HepG2 (cell line): ENCODE measurements at regions not wholly inside any gene's neighbourhood (a gene's known extent, or its start where the extent isn't known, plus 50 kb on each side); places are given as distances from the start of the nearest gene placed in this dataset.

Experiments used
- ATAC-seq: fragments of 200-7000 bp; cut with Tn5 transposase; 3 replicates; pipeline ENCODE4 v1.9.1; 2020; ENCODE audit warnings: mild to moderate bottlenecking, moderate library complexity
- BruUV-seq: library from RNA; stranded (reverse); fragments of 400-500 nt; replicated peaks from 2 replicates; lab custom pipeline; 2021; lab: Mats Ljungman, UMichigan
- CTCF ChIA-PET: fragments of 300-600 bp; formaldehyde crosslinking; extraction: SDS; loops from one replicate; lab custom pipeline; 2021; ENCODE audit warnings: low total read pairs, inconsistent platforms, low intra/inter-chr PET ratio; lab: Yijun Ruan, JAX
- POLR2A ChIA-PET: fragments of 350-600 bp; sonication (Branson Sonifier 250); formaldehyde crosslinking; loops from one replicate; lab custom pipeline; 2020; ENCODE audit warnings: antibody characterized with exemption, inconsistent platforms; lab: Yijun Ruan, JAX
- DNase-seq: peaks from one replicate; pipeline ENCODE4 v3.0.0-alpha.2; 2015; ENCODE audit warnings: low spot score
- FAIRE-seq: peaks from 3 replicates; lab custom pipeline; 2011; peaks lifted over from hg19 to GRCh38; lab: Jason Lieb, UNC
- H2AFZ ChIP-seq: one replicate; pipeline ENCODE4 v1.6.1; 2011; ENCODE audit warnings: low read length, inconsistent platforms
- H3K27ac ChIP-seq: fragments of 300-600 bp; 3 replicates; pipeline ENCODE4 v1.8.0; 2011; ENCODE audit warnings: mixed run types, mild to moderate bottlenecking, mixed read lengths, low read length, inconsistent platforms; ENCODE audit not compliant: insufficient read depth; ENCODE audit errors: extremely low read length
- H3K27me3 ChIP-seq, 2 experiments: fragments of 200-600 bp in 1 of 2; 2 replicates in 1 of 2; 3 replicates in 1 of 2; pipeline versions ENCODE4 v1.6.0 to v1.8.0; 2011; ENCODE audit warnings: low read length in 2 of 2, mild to moderate bottlenecking in 2 of 2, moderate library complexity in 2 of 2, inconsistent platforms in 1 of 2; ENCODE audit not compliant: insufficient read depth in 2 of 2, control insufficient read depth in 1 of 2
- H3K36me3 ChIP-seq, 2 experiments: fragments of 200-600 bp in 1 of 2; replicated peaks in 1 of 2; 2 replicates in 1 of 2; 3 replicates in 1 of 2; pipeline versions ENCODE4 v1.5.1 to v1.8.0; 2011; ENCODE audit warnings: low read length in 2 of 2, inconsistent platforms in 1 of 2; ENCODE audit not compliant: insufficient read depth in 2 of 2, control insufficient read depth in 1 of 2
- H3K4me1 ChIP-seq: 2 replicates; pipeline ENCODE4 v1.5.1; 2012; ENCODE audit warnings: low read length, inconsistent platforms; ENCODE audit not compliant: insufficient read depth
- H3K4me2 ChIP-seq: 2 replicates; pipeline ENCODE4 v1.6.0; 2011; ENCODE audit warnings: low read depth, low read length, inconsistent platforms
- H3K4me3 ChIP-seq, 3 experiments: fragments of 200-600 bp in 1 of 3; sonication (generic), shearing (Covaris generic) in 1 of 3; replicated peaks in 1 of 3; 2 replicates each; pipeline ENCODE4 v1.5.1; 2011 to 2016; ENCODE audit warnings: low read length in 3 of 3, inconsistent platforms in 2 of 3, low read depth in 2 of 3, mild to moderate bottlenecking in 2 of 3, control low read depth in 1 of 3, mixed read lengths in 1 of 3; ENCODE audit not compliant: insufficient read depth in 1 of 3
- H3K79me2 ChIP-seq: one replicate; pipeline ENCODE4 v1.6.1; 2011; ENCODE audit warnings: low read length, inconsistent platforms; ENCODE audit not compliant: insufficient read depth
- H3K9ac ChIP-seq: 2 replicates; pipeline ENCODE4 v1.6.0; 2011; ENCODE audit warnings: mild to moderate bottlenecking, low read depth, low read length, inconsistent platforms; ENCODE audit not compliant: insufficient read depth
- H3K9me3 ChIP-seq: 2 replicates; pipeline ENCODE4 v1.5.1; 2012; ENCODE audit warnings: mild to moderate bottlenecking, low read length
- H4K20me1 ChIP-seq: 2 replicates; pipeline ENCODE4 v1.6.0; 2011; ENCODE audit warnings: inconsistent platforms, mild to moderate bottlenecking, low read length, moderate library complexity; ENCODE audit not compliant: insufficient read depth
- AHR ChIP-seq: IDR thresholded peaks from 2 replicates; pipeline ENCODE4 v1.6.1; 2018; ENCODE audit warnings: missing genetic modification reagents, missing compliant biosample characterization
- CHCHD3 ChIP-seq: sonication (generic); formaldehyde crosslinking; IDR thresholded peaks from 2 replicates; pipeline ENCODE4 v1.8.0; 2022; ENCODE audit warnings: mild to moderate bottlenecking, missing genetic modification reagents, moderate library complexity
- FOXA1 ChIP-seq, 2 experiments: fragments of 450-650 bp in 1 of 2; sonication (generic) in 1 of 2; formaldehyde crosslinking in 1 of 2; IDR thresholded peaks; 2 replicates each; pipeline versions ENCODE4 v1.4.0 to v1.6.1; 2016 to 2020; ENCODE audit warnings: missing genetic modification reagents in 1 of 2
- ISL2 ChIP-seq: sonication (generic); formaldehyde crosslinking; IDR thresholded peaks from 2 replicates; pipeline ENCODE4 v1.5.0; 2020; ENCODE audit warnings: missing genetic modification reagents
- ZBTB42 ChIP-seq: sonication (generic); formaldehyde crosslinking; IDR thresholded peaks from 2 replicates; pipeline ENCODE4 v1.5.0; 2020; ENCODE audit warnings: mild to moderate bottlenecking, missing genetic modification reagents
- ZNF17 ChIP-seq: sonication (generic); formaldehyde crosslinking; IDR thresholded peaks from 2 replicates; pipeline ENCODE4 v1.5.0; 2020; ENCODE audit warnings: mild to moderate bottlenecking, missing genetic modification reagents
- WGBS: methylation state at CpG from one replicate; pipeline ENCODE4 v1.1.6; 2017; ENCODE audit warnings: low lambda C conversion rate; 5-methylcytosine and 5-hydroxymethylcytosine counted together
- in situ Hi-C: cut with HindIII; loops from 2 replicates; pipeline ENCODE4 v1.10.0; 2017; ENCODE audit warnings: low pct_unique_long_range_greater_than_20kb; ENCODE audit not compliant: extremely low pct_ligation_motif_present
- intact Hi-C: fragments of 100-400 bp; cut with micrococcal nuclease; formaldehyde crosslinking; loops from one replicate; pipeline ENCODE4 v1.10.0; 2022; ENCODE audit not compliant: unreplicated experiment
- TF ChIP-seq, protein P1 (sequence below): sonication (generic); formaldehyde crosslinking; conservative IDR thresholded peaks from 2 replicates; pipeline ENCODE4 v1.4.0; 2020; ENCODE audit warnings: missing genetic modification reagents
- TF ChIP-seq, protein P2 (sequence below): sonication (generic); formaldehyde crosslinking; IDR thresholded peaks from 2 replicates; pipeline ENCODE4 v1.5.1; 2020; ENCODE audit warnings: missing genetic modification reagents, mild to moderate bottlenecking, borderline replicate concordance
- TF ChIP-seq, protein P3 (sequence below): sonication (generic); formaldehyde crosslinking; IDR thresholded peaks from 2 replicates; pipeline ENCODE4 v1.4.0; 2020; ENCODE audit warnings: mild to moderate bottlenecking, missing genetic modification reagents

DNA sequence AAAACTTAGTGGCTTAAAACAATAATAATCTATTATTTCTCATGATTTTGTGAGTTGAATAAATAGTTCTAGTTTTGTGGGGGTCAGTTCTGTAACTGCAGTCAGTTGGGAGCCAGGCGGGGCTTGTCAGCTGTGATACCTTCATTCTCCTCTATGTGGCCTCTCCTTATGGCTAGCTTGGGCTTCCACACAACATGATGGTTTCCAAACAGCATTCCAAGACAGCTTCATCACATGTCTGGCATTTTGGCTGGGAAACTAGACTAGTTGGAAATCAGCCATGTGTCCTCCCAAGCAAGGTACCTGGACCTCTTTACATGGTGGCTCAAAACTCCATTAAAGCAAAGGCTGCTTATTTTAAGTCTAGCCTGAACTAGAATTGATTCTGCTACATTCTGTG is 61.4 kb upstream of the RANBP3L start:
- no peaks in the 10 kb centered on the region for H3K36me3 ChIP-seq
- H3K9ac ChIP-seq = no peak overlapping the region
- 20% methylated on average over 1 of the region's 1 CpG for WGBS
- ATAC-seq (peak; percentile 73), DNase-seq (no peak)
- no peak overlapping the region for H3K4me3 ChIP-seq
- no peaks in the 10 kb centered on the region for H3K9me3 ChIP-seq
- no peak overlapping the region for H2AFZ ChIP-seq
- H3K79me2 ChIP-seq = no peaks in the 10 kb centered on the region
- intact Hi-C loops = no loop called here
- H3K27me3 ChIP-seq = no peaks in the 10 kb centered on the region; a peak in 2 of 5 replicates
- no peak overlapping the region for H3K27ac ChIP-seq
- H3K4me2 ChIP-seq = no peak overlapping the region
- H3K4me1 ChIP-seq = peaks cover 16% of the 10 kb centered on the region
- POLR2A ChIA-PET = no interaction called here
- H4K20me1 ChIP-seq = no peaks in the 10 kb centered on the region
- no peak for TF ChIP-seq AHR (CRISPR knock-in tag)
- TF ChIP-seq, protein P1, sequence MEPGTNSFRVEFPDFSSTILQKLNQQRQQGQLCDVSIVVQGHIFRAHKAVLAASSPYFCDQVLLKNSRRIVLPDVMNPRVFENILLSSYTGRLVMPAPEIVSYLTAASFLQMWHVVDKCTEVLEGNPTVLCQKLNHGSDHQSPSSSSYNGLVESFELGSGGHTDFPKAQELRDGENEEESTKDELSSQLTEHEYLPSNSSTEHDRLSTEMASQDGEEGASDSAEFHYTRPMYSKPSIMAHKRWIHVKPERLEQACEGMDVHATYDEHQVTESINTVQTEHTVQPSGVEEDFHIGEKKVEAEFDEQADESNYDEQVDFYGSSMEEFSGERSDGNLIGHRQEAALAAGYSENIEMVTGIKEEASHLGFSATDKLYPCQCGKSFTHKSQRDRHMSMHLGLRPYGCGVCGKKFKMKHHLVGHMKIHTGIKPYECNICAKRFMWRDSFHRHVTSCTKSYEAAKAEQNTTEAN = no peak
- TF ChIP-seq, protein P2, sequence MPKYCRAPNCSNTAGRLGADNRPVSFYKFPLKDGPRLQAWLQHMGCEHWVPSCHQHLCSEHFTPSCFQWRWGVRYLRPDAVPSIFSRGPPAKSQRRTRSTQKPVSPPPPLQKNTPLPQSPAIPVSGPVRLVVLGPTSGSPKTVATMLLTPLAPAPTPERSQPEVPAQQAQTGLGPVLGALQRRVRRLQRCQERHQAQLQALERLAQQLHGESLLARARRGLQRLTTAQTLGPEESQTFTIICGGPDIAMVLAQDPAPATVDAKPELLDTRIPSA (CRISPR knock-in tag) = no peak
- no peak for TF ChIP-seq ZBTB42 (CRISPR knock-in tag)
- no peak for TF ChIP-seq CHCHD3 (CRISPR knock-in tag)
- no peak for TF ChIP-seq ISL2 (CRISPR knock-in tag)
- TF ChIP-seq ZNF17 = no peak
- TF ChIP-seq, all 625 proteins: peak for 0
- CTCF ChIA-PET = no interaction called here
- peak; percentile 26 for FAIRE-seq
- in situ Hi-C loops = no loop called here
- BruUV-seq = no TSS peak

DNA sequence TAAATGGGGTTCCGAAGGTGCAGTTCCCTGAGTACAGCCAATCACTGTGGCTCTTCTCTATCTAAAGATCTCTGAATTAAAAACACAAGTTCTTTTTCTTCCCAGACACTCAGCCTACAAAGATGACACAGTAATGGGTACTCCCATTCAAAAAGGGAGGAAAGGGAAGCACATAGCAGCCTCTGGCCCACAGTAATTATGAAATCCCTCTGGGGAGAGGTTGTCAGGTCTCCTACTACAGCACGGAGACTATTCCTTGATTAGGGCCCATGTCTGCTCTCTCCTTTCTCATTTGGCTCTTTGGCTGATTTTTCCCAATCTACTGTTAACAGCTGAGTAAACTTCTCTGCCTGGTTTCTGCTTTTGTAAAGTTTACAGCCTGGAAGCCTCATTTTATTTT is 62.0 kb upstream of the RANBP3L start:
- H3K4me1 ChIP-seq = peaks cover 18% of the 10 kb centered on the region
- no peak for FAIRE-seq
- H3K4me2 ChIP-seq = no peak overlapping the region
- intact Hi-C loops = no loop called here
- no peaks in the 10 kb centered on the region; a peak in 1 of 5 replicates for H3K27me3 ChIP-seq
- BruUV-seq = no TSS peak
- H2AFZ ChIP-seq = no peak overlapping the region
- WGBS = 63% methylated on average over 2 of the region's 2 CpGs
- no peak for DNase-seq
- in situ Hi-C loops = no loop called here
- no peak overlapping the region for H3K9ac ChIP-seq
- H3K79me2 ChIP-seq = no peaks in the 10 kb centered on the region
- no peaks in the 10 kb centered on the region for H3K9me3 ChIP-seq
- no peaks in the 10 kb centered on the region for H3K36me3 ChIP-seq
- ChIA-PET POLR2A (no interaction called here), CTCF (no interaction called here)
- H3K4me3 ChIP-seq = no peak overlapping the region
- no peaks in the 10 kb centered on the region for H4K20me1 ChIP-seq
- H3K27ac ChIP-seq = no peak overlapping the region
- no peak for ATAC-seq
- TF ChIP-seq, protein P3, sequence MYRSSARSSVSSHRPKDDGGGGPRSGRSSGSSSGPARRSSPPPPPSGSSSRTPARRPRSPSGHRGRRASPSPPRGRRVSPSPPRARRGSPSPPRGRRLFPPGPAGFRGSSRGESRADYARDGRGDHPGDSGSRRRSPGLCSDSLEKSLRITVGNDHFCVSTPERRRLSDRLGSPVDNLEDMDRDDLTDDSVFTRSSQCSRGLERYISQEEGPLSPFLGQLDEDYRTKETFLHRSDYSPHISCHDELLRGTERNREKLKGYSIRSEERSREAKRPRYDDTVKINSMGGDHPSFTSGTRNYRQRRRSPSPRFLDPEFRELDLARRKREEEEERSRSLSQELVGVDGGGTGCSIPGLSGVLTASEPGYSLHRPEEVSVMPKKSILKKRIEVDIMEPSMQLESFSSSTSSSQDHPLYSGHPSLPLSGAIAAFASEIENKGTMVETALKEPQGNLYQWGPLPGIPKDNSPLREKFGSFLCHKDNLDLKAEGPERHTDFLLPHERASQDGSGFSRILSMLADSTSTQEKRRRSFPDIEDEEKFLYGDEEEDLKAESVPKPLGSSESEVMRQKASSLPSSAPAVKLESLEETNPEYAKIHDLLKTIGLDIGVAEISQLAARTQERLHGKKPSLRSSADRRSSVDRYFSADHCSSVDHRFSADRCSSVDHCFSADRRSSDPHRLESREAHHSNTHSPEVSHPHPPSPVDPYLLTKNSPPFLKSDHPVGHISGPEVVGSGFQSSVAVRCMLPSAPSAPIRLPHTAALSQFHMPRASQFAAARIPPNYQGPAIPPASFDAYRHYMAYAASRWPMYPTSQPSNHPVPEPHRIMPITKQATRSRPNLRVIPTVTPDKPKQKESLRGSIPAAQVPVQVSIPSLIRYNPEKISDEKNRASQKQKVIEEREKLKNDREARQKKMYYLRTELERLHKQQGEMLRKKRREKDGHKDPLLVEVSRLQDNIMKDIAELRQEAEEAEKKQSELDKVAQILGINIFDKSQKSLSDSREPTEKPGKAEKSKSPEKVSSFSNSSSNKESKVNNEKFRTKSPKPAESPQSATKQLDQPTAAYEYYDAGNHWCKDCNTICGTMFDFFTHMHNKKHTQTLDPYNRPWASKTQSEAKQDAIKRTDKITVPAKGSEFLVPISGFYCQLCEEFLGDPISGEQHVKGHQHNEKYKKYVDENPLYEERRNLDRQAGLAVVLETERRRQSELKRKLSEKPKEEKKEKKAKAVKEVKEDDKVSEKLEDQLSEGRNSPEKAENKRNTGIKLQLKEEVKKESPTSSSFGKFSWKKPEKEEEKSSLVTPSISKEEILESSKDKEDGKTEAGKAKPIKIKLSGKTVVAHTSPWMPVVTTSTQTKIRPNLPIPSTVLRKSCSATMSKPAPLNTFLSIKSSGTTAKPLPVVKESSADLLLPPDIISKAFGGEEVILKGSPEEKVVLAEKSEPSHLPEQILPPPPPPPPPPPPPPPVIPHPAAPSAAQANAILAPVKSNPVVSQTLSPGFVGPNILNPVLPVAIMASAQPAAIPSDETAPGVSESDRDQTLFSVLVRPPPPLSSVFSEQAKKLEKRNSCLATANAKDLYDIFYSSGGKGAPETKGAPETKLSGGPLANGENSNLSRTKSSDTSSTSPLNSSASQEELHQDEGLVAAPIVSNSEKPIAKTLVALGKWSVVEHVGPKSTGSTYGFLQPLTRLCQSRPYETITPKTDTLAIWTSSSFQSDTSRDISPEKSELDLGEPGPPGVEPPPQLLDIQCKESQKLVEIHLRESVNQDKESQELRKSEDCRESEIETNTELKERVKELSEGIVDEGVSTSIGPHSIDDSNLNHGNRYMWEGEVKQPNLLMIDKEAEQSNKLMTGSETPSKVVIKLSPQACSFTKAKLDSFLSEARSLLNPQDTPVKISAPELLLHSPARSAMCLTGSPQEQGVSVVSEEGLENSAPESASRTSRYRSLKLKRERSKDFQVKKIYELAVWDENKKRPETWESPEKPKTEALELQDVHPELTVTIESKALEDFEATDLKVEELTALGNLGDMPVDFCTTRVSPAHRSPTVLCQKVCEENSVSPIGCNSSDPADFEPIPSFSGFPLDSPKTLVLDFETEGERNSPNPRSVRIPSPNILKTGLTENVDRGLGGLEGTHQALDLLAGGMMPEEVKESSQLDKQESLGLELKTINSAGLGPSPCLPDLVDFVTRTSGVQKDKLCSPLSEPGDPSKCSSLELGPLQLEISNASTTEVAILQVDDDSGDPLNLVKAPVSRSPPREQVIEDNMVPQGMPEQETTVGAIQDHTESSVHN (CRISPR knock-in tag) = no peak
- TF ChIP-seq FOXA1 (IDR thresholded peaks at IDR 0.05) (no peak), FOXA1 (CRISPR knock-in tag; IDR thresholded peaks at IDR 0.05) (no peak)
